Fibroblast of mammary gland (primary cell): ENCODE measurements at regions not wholly inside any gene's neighbourhood (a gene's known extent, or its start where the extent isn't known, plus 50 kb on each side); places are given as distances from the start of the nearest gene placed in this dataset.

Experiments
- DNase-seq: peaks from one replicate; pipeline ENCODE4 v3.0.0-alpha.2; 2010; ENCODE audit warnings: low read depth
- H3K4me3 ChIP-seq: 2 replicates; pipeline ENCODE4 v1.5.1; 2011; ENCODE audit warnings: low read depth, mild to moderate bottlenecking, low read length, moderate library complexity; ENCODE audit not compliant: control insufficient read depth
- CTCF ChIP-seq: conservative IDR thresholded peaks from 2 replicates; pipeline ENCODE4 v1.5.1; 2011; ENCODE audit warnings: low read depth, low read length, inconsistent platforms; ENCODE audit not compliant: control insufficient read depth, insufficient read depth

DNA sequence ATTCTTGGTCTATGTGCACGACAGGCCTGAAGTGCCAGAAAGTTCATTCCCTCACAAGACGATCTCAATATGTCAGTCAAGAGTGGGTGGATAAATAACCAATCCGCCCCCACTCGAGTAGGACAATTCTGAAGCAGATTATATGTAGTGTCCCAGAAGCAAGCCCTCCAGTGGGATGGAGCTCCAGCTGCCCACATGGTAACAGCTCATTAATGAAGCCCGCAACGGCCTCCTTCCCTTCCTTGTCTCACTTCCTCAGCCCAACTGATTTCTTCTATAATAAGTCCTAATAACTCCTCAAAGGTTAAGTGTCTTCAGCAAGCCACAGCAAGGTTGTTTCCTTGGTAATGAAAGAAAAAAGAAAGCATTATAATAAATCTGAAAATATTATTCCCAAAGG is 82.1 kb upstream of the F13A1 start:
- H3K4me3 ChIP-seq, result no peak overlapping the region
- no peak for DNase-seq
- no peak for TF ChIP-seq CTCF

- no peak for DNase-seq
- H3K4me3 ChIP-seq, result no peak overlapping the region
- TF ChIP-seq CTCF, result no peak
These were observed 84.6 kb upstream of the F13A1 start for GRCh38 chr6:6405031-6405430.

GRCh38 chr6:6405997-6406714 is 85.7 kb upstream of the F13A1 start:
- H3K4me3 ChIP-seq, result no peak overlapping the region
- TF ChIP-seq CTCF, result no peak
- DNase-seq, result no peak

GRCh38 chr6:6406715-6407070 is 86.2 kb upstream of the F13A1 start:
- H3K4me3 ChIP-seq, result no peak overlapping the region
- TF ChIP-seq CTCF, result no peak
- DNase-seq, result peak; percentile 3

DNA sequence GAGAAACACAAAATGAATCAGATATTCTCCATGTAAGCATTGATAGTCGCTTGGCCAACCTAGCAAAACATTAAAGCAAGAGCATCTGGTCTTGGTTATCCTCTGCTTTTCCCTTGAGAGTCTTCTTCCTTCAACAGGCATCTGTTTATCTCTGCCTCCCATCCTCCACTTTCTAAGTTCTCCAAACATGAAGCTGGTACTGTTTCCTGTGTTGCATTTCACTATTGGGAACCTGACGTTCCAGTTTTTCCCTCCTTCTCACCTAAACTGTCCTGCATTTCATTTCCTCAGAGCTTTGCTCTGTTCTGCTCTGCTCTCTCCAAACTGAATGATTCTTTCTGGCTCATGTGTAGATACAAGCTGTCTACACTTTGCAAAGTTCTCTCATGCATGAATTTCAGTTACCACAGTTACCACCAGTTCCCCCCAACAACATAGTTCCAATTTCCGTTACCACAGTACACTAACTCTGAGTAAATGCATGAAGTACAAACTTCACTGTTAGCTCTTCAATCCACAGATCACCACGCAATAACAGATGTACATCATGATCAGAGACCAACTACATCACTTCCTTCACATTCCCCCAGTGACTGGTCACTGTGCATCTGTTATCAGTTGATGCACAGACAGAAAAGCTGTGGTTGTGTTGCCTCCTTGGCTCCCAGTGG is 86.7 kb upstream of the F13A1 start:
- TF ChIP-seq CTCF, result no peak
- peak; percentile 57 for DNase-seq
- H3K4me3 ChIP-seq, result no peak overlapping the region

GRCh38 chr6:6409397-6410030 is 89.1 kb upstream of the F13A1 start:
- no peak for DNase-seq
- no peak for TF ChIP-seq CTCF
- H3K4me3 ChIP-seq, result no peak overlapping the region

DNA sequence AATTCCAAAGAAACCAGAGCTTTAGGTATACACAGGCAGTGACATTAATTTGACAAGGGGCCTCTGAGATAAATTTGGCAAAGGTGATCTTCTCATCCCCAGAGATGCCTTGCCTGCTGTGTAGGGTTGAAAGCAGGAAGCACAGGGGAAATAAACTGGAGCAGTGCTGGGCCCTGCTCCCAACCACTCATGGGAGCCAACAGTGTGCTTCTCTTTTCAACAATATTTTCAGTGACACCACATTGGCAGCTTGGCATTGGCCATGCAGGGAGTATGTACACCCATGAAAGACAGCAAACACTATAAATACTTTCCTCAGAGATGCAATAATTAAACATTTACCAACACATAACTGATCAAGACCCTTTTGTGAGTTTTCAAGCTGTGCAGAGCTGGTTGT is 90.7 kb upstream of the F13A1 start:
- no peak for TF ChIP-seq CTCF
- no peak overlapping the region for H3K4me3 ChIP-seq
- no peak for DNase-seq
